Subcutaneous abdominal adipose tissue (tissue), 5 donors: ENCODE measurements at regions not wholly inside any gene's neighbourhood (a gene's known extent, or its start where the extent isn't known, plus 50 kb on each side); places are given as distances from the start of the nearest gene placed in this dataset.
"Not testable (repeated sequence)": the region's sequence is repeated elsewhere in the genome, so short reads cannot be mapped to it uniquely, and the experiment has no call there.

Source experiments
- H3K27ac ChIP-seq: one replicate; pipeline ENCODE4 v1.7.0; 2013; ENCODE audit warnings: low read depth, mild to moderate bottlenecking, inconsistent platforms, low read length, moderate library complexity
- H3K27me3 ChIP-seq, 5 donors: one replicate each; pipeline ENCODE4 v1.7.0; 2013; ENCODE audit warnings: low read length in 5 of 5, inconsistent platforms in 1 of 5; ENCODE audit not compliant: control insufficient read depth in 5 of 5, insufficient read depth in 4 of 5
- H3K36me3 ChIP-seq, 5 donors: one replicate each; pipeline ENCODE4 v1.7.0; 2013; ENCODE audit warnings: low read length in 5 of 5; ENCODE audit not compliant: control insufficient read depth in 5 of 5, insufficient read depth in 5 of 5
- H3K4me1 ChIP-seq, 5 donors: one replicate each; pipeline ENCODE4 v1.7.0; 2013; ENCODE audit warnings: low read length in 5 of 5, mild to moderate bottlenecking in 3 of 5, moderate library complexity in 1 of 5; ENCODE audit not compliant: control insufficient read depth in 5 of 5, insufficient read depth in 5 of 5
- H3K4me3 ChIP-seq, 5 donors: one replicate each; pipeline ENCODE4 v1.7.0; 2013; ENCODE audit warnings: low read length in 5 of 5, low read depth in 1 of 5
- H3K9ac ChIP-seq, 5 donors: one replicate each; pipeline ENCODE4 v1.7.0; 2013; ENCODE audit warnings: low read length in 5 of 5, mild to moderate bottlenecking in 4 of 5, moderate library complexity in 3 of 5
- H3K9me3 ChIP-seq, 5 donors: one replicate each; pipeline ENCODE4 v1.7.0; 2013; ENCODE audit warnings: low read length in 5 of 5; ENCODE audit not compliant: control insufficient read depth in 5 of 5
- donor health status: healthy.
- donor health status: healthy.
- donor health status: healthy.
- donor health status: healthy.
- donor health status: healthy.

GRCh38 chr2:75394764-75395163 is 166.0 kb downstream of the EVA1A start:
- not testable (repeated sequence) for H3K36me3 ChIP-seq, H3K27ac ChIP-seq, H3K4me3 ChIP-seq, H3K4me1 ChIP-seq, H3K9ac ChIP-seq, H3K9me3 ChIP-seq, H3K27me3 ChIP-seq

GRCh38 chr2:75390169-75390568 is 170.6 kb downstream of the EVA1A start:
- H3K36me3 ChIP-seq, result no peaks in the 10 kb centered on the region
- no peak overlapping the region for H3K27ac ChIP-seq
- H3K9ac ChIP-seq, result no peak overlapping the region
- no peak overlapping the region for H3K4me3 ChIP-seq
- no peaks in the 10 kb centered on the region for H3K4me1 ChIP-seq
- no peaks in the 10 kb centered on the region for H3K27me3 ChIP-seq
- H3K9me3 ChIP-seq, result no peaks in the 10 kb centered on the region

- H3K9ac ChIP-seq, result no peak overlapping the region
- H3K27me3 ChIP-seq, result no peaks in the 10 kb centered on the region
- H3K27ac ChIP-seq, result no peak overlapping the region
- H3K9me3 ChIP-seq, result no peaks in the 10 kb centered on the region
- H3K4me1 ChIP-seq, result no peaks in the 10 kb centered on the region
- H3K36me3 ChIP-seq, result no peaks in the 10 kb centered on the region
- H3K4me3 ChIP-seq, result no peak overlapping the region
Measured at GRCh38 chr2:75389271-75389670, 171.5 kb downstream of the EVA1A start.

GRCh38 chr2:75381032-75381431 is 179.7 kb downstream of the EVA1A start:
- Histone ChIP-seq H3K36me3 (no peaks in the 10 kb centered on the region), H3K4me1 (no peaks in the 10 kb centered on the region), H3K4me3 (no peak overlapping the region), H3K27me3 (peaks cover 0 to 3% (median 0%) of the 10 kb centered on the region in 5 donors), H3K9ac (no peak overlapping the region), H3K27ac (no peak overlapping the region), H3K9me3 (no peaks in the 10 kb centered on the region)

- no peaks in the 10 kb centered on the region for H3K9me3 ChIP-seq
- H3K36me3 ChIP-seq, result no peaks in the 10 kb centered on the region
- no peak overlapping the region for H3K27ac ChIP-seq
- H3K4me3 ChIP-seq, result no peak overlapping the region
- H3K9ac ChIP-seq, result no peak overlapping the region
- H3K4me1 ChIP-seq, result no peaks in the 10 kb centered on the region
- H3K27me3 ChIP-seq, result peaks cover 0 to 3% (median 0%) of the 10 kb centered on the region in 5 donors
Measured at GRCh38 chr2:75379476-75380210, 180.3 kb upstream of the TACR1 start.

GRCh38 chr2:75375646-75376582 is 176.6 kb upstream of the TACR1 start:
- peaks cover 0 to 2% (median 0%) of the 10 kb centered on the region in 5 donors for H3K9me3 ChIP-seq
- no peak overlapping the region for H3K27ac ChIP-seq
- no peaks in the 10 kb centered on the region for H3K36me3 ChIP-seq
- H3K4me1 ChIP-seq, result no peaks in the 10 kb centered on the region
- H3K27me3 ChIP-seq, result peaks cover 0 to 2% (median 0%) of the 10 kb centered on the region in 5 donors
- no peak overlapping the region for H3K4me3 ChIP-seq
- H3K9ac ChIP-seq, result no peak overlapping the region

- H3K27ac ChIP-seq, H3K4me3 ChIP-seq, H3K9ac ChIP-seq, H3K36me3 ChIP-seq, H3K9me3 ChIP-seq, H3K4me1 ChIP-seq, H3K27me3 ChIP-seq: not testable (repeated sequence)
Measured at GRCh38 chr2:75374414-75374957, 175.2 kb upstream of the TACR1 start.

- Histone ChIP-seq H3K27ac (no peak overlapping the region), H3K4me1 (no peaks in the 10 kb centered on the region), H3K4me3 (no peak overlapping the region), H3K36me3 (no peaks in the 10 kb centered on the region), H3K9me3 (no peaks in the 10 kb centered on the region), H3K27me3 (no peaks in the 10 kb centered on the region), H3K9ac (no peak overlapping the region)
Measured at GRCh38 chr2:75367401-75367800, 168.1 kb upstream of the TACR1 start.

GRCh38 chr2:75361486-75361885 is 162.2 kb upstream of the TACR1 start:
- H3K9ac ChIP-seq, result no peak overlapping the region
- H3K4me1 ChIP-seq, result no peaks in the 10 kb centered on the region
- no peak overlapping the region for H3K27ac ChIP-seq
- H3K4me3 ChIP-seq, result no peak overlapping the region
- H3K27me3 ChIP-seq, result no peaks in the 10 kb centered on the region
- H3K9me3 ChIP-seq, result no peaks in the 10 kb centered on the region
- H3K36me3 ChIP-seq, result no peaks in the 10 kb centered on the region

- H3K4me1 ChIP-seq, result no peaks in the 10 kb centered on the region
- no peak overlapping the region for H3K9ac ChIP-seq
- no peaks in the 10 kb centered on the region for H3K36me3 ChIP-seq
- H3K27ac ChIP-seq, result no peak overlapping the region
- no peak overlapping the region for H3K4me3 ChIP-seq
- no peaks in the 10 kb centered on the region for H3K27me3 ChIP-seq
- no peaks in the 10 kb centered on the region for H3K9me3 ChIP-seq
Measured at GRCh38 chr2:75360945-75361344, 161.6 kb upstream of the TACR1 start.
